ENCODE measurements at regions not wholly inside any gene's neighbourhood (a gene's known extent, or its start where the extent isn't known, plus 50 kb on each side); places are given as distances from the start of the nearest gene placed in this dataset.

GRCh38 chr5:167608390-167609272, 682.8 kb upstream of the WWC1 start:
- no peaks in the 10 kb centered on the region for H3K9me3 ChIP-seq (ENCODE audit: control insufficient read depth in 2 of 2, low read length in 2 of 2)
- H3K4me1 ChIP-seq (ENCODE audit: control insufficient read depth in 2 of 2, insufficient read depth in 2 of 2, low read length in 2 of 2) = no peaks in the 10 kb centered on the region
- H3K27ac ChIP-seq (ENCODE audit: low read depth in 2 of 2, low read length in 2 of 2) = no peak overlapping the region
- H3K27me3 ChIP-seq (ENCODE audit: control insufficient read depth in 2 of 2, insufficient read depth in 2 of 2, low read length in 2 of 2) = no peaks in the 10 kb centered on the region
- H3K9ac ChIP-seq (ENCODE audit: low read depth in 1 of 2, low read length in 2 of 2) = no peak overlapping the region
- H3K36me3 ChIP-seq (ENCODE audit: control insufficient read depth in 2 of 2, insufficient read depth in 2 of 2, low read length in 2 of 2) = no peaks in the 10 kb centered on the region
- no peak overlapping the region for H3K4me3 ChIP-seq (ENCODE audit: low read length in 2 of 2)

- Histone ChIP-seq H3K9ac (ENCODE audit: low read depth in 1 of 2, low read length in 2 of 2) (no peak overlapping the region), H3K4me1 (ENCODE audit: control insufficient read depth in 2 of 2, insufficient read depth in 2 of 2, low read length in 2 of 2) (no peaks in the 10 kb centered on the region), H3K36me3 (ENCODE audit: control insufficient read depth in 2 of 2, insufficient read depth in 2 of 2, low read length in 2 of 2) (no peaks in the 10 kb centered on the region), H3K4me3 (ENCODE audit: low read length in 2 of 2) (no peak overlapping the region), H3K27me3 (ENCODE audit: control insufficient read depth in 2 of 2, insufficient read depth in 2 of 2, low read length in 2 of 2) (no peaks in the 10 kb centered on the region), H3K27ac (ENCODE audit: low read depth in 2 of 2, low read length in 2 of 2) (no peak overlapping the region), H3K9me3 (ENCODE audit: control insufficient read depth in 2 of 2, low read length in 2 of 2) (no peaks in the 10 kb centered on the region)
Observed at GRCh38 chr5:167614294-167615021, 677.0 kb upstream of the WWC1 start.

- Histone ChIP-seq H3K36me3 (ENCODE audit: control insufficient read depth in 2 of 2, insufficient read depth in 2 of 2, low read length in 2 of 2) (no peaks in the 10 kb centered on the region), H3K9ac (ENCODE audit: low read depth in 1 of 2, low read length in 2 of 2) (no peak overlapping the region), H3K4me1 (ENCODE audit: control insufficient read depth in 2 of 2, insufficient read depth in 2 of 2, low read length in 2 of 2) (no peaks in the 10 kb centered on the region), H3K4me3 (ENCODE audit: low read length in 2 of 2) (no peak overlapping the region), H3K27ac (ENCODE audit: low read depth in 2 of 2, low read length in 2 of 2) (no peak overlapping the region), H3K27me3 (ENCODE audit: control insufficient read depth in 2 of 2, insufficient read depth in 2 of 2, low read length in 2 of 2) (no peaks in the 10 kb centered on the region), H3K9me3 (ENCODE audit: control insufficient read depth in 2 of 2, low read length in 2 of 2) (no peaks in the 10 kb centered on the region)
Observed at GRCh38 chr5:167616043-167616890, 675.2 kb upstream of the WWC1 start.

GRCh38 chr5:167623354-167623753, 668.1 kb upstream of the WWC1 start:
- no peaks in the 10 kb centered on the region for H3K9me3 ChIP-seq (ENCODE audit: control insufficient read depth in 2 of 2, low read length in 2 of 2)
- H3K27ac ChIP-seq (ENCODE audit: low read depth in 2 of 2, low read length in 2 of 2) = no peak overlapping the region
- no peaks in the 10 kb centered on the region for H3K27me3 ChIP-seq (ENCODE audit: control insufficient read depth in 2 of 2, insufficient read depth in 2 of 2, low read length in 2 of 2)
- H3K4me1 ChIP-seq (ENCODE audit: control insufficient read depth in 2 of 2, insufficient read depth in 2 of 2, low read length in 2 of 2) = no peaks in the 10 kb centered on the region
- H3K4me3 ChIP-seq (ENCODE audit: low read length in 2 of 2) = no peak overlapping the region
- H3K9ac ChIP-seq (ENCODE audit: low read depth in 1 of 2, low read length in 2 of 2) = no peak overlapping the region
- H3K36me3 ChIP-seq (ENCODE audit: control insufficient read depth in 2 of 2, insufficient read depth in 2 of 2, low read length in 2 of 2) = no peaks in the 10 kb centered on the region

GRCh38 chr5:167624053-167624452, 667.4 kb upstream of the WWC1 start:
- H3K9ac ChIP-seq (ENCODE audit: low read depth in 1 of 2, low read length in 2 of 2) = no peak overlapping the region
- no peaks in the 10 kb centered on the region for H3K36me3 ChIP-seq (ENCODE audit: control insufficient read depth in 2 of 2, insufficient read depth in 2 of 2, low read length in 2 of 2)
- H3K9me3 ChIP-seq (ENCODE audit: control insufficient read depth in 2 of 2, low read length in 2 of 2) = no peaks in the 10 kb centered on the region
- H3K4me3 ChIP-seq (ENCODE audit: low read length in 2 of 2) = no peak overlapping the region
- H3K27ac ChIP-seq (ENCODE audit: low read depth in 2 of 2, low read length in 2 of 2) = no peak overlapping the region
- H3K27me3 ChIP-seq (ENCODE audit: control insufficient read depth in 2 of 2, insufficient read depth in 2 of 2, low read length in 2 of 2) = no peaks in the 10 kb centered on the region
- H3K4me1 ChIP-seq (ENCODE audit: control insufficient read depth in 2 of 2, insufficient read depth in 2 of 2, low read length in 2 of 2) = no peaks in the 10 kb centered on the region

- Histone ChIP-seq H3K4me3 (ENCODE audit: low read length in 2 of 2) (no peak overlapping the region), H3K27me3 (ENCODE audit: control insufficient read depth in 2 of 2, insufficient read depth in 2 of 2, low read length in 2 of 2) (no peaks in the 10 kb centered on the region), H3K36me3 (ENCODE audit: control insufficient read depth in 2 of 2, insufficient read depth in 2 of 2, low read length in 2 of 2) (no peaks in the 10 kb centered on the region), H3K9me3 (ENCODE audit: control insufficient read depth in 2 of 2, low read length in 2 of 2) (no peaks in the 10 kb centered on the region), H3K9ac (ENCODE audit: low read depth in 1 of 2, low read length in 2 of 2) (no peak overlapping the region), H3K4me1 (ENCODE audit: control insufficient read depth in 2 of 2, insufficient read depth in 2 of 2, low read length in 2 of 2) (no peaks in the 10 kb centered on the region), H3K27ac (ENCODE audit: low read depth in 2 of 2, low read length in 2 of 2) (no peak overlapping the region)
Observed at GRCh38 chr5:167626341-167627123, 664.9 kb upstream of the WWC1 start.

- Histone ChIP-seq H3K27me3 (ENCODE audit: control insufficient read depth in 2 of 2, insufficient read depth in 2 of 2, low read length in 2 of 2) (no peaks in the 10 kb centered on the region), H3K9ac (ENCODE audit: low read depth in 1 of 2, low read length in 2 of 2) (no peak overlapping the region), H3K4me1 (ENCODE audit: control insufficient read depth in 2 of 2, insufficient read depth in 2 of 2, low read length in 2 of 2) (no peaks in the 10 kb centered on the region), H3K36me3 (ENCODE audit: control insufficient read depth in 2 of 2, insufficient read depth in 2 of 2, low read length in 2 of 2) (no peaks in the 10 kb centered on the region), H3K9me3 (ENCODE audit: control insufficient read depth in 2 of 2, low read length in 2 of 2) (no peaks in the 10 kb centered on the region), H3K27ac (ENCODE audit: low read depth in 2 of 2, low read length in 2 of 2) (no peak overlapping the region), H3K4me3 (ENCODE audit: low read length in 2 of 2) (no peak overlapping the region)
Observed at GRCh38 chr5:167629634-167630033, 661.8 kb upstream of the WWC1 start.

GRCh38 chr5:167631191-167631590, 660.3 kb upstream of the WWC1 start:
- Histone ChIP-seq H3K27me3 (ENCODE audit: control insufficient read depth in 2 of 2, insufficient read depth in 2 of 2, low read length in 2 of 2) (no peaks in the 10 kb centered on the region), H3K9ac (ENCODE audit: low read depth in 1 of 2, low read length in 2 of 2) (no peak overlapping the region), H3K9me3 (ENCODE audit: control insufficient read depth in 2 of 2, low read length in 2 of 2) (no peaks in the 10 kb centered on the region), H3K27ac (ENCODE audit: low read depth in 2 of 2, low read length in 2 of 2) (no peak overlapping the region), H3K4me3 (ENCODE audit: low read length in 2 of 2) (no peak overlapping the region), H3K36me3 (ENCODE audit: control insufficient read depth in 2 of 2, insufficient read depth in 2 of 2, low read length in 2 of 2) (no peaks in the 10 kb centered on the region), H3K4me1 (ENCODE audit: control insufficient read depth in 2 of 2, insufficient read depth in 2 of 2, low read length in 2 of 2) (no peaks in the 10 kb centered on the region)

- Histone ChIP-seq H3K9ac (ENCODE audit: low read depth in 1 of 2, low read length in 2 of 2) (no peak overlapping the region), H3K4me3 (ENCODE audit: low read length in 2 of 2) (no peak overlapping the region), H3K9me3 (ENCODE audit: control insufficient read depth in 2 of 2, low read length in 2 of 2) (no peaks in the 10 kb centered on the region), H3K4me1 (ENCODE audit: control insufficient read depth in 2 of 2, insufficient read depth in 2 of 2, low read length in 2 of 2) (no peaks in the 10 kb centered on the region), H3K36me3 (ENCODE audit: control insufficient read depth in 2 of 2, insufficient read depth in 2 of 2, low read length in 2 of 2) (no peaks in the 10 kb centered on the region), H3K27me3 (ENCODE audit: control insufficient read depth in 2 of 2, insufficient read depth in 2 of 2, low read length in 2 of 2) (no peaks in the 10 kb centered on the region), H3K27ac (ENCODE audit: low read depth in 2 of 2, low read length in 2 of 2) (no peak overlapping the region)
Observed at GRCh38 chr5:167633114-167633513, 658.3 kb upstream of the WWC1 start.

Data from mucosa of rectum (tissue), 2 donors.